Lung (tissue), 11 donors: ENCODE measurements at regions not wholly inside any gene's neighbourhood (a gene's known extent, or its start where the extent isn't known, plus 50 kb on each side); places are given as distances from the start of the nearest gene placed in this dataset.

Experiments
- ATAC-seq: fragments of 200-7000 bp; cut with Tn5 transposase; one replicate; pipeline ENCODE4 v1.9.1; 2020; ENCODE audit warnings: moderate number of reproducible peaks; ENCODE audit not compliant: insufficient read depth, low FRiP score
- DNase-seq, 3 donors: peaks; one replicate each; pipeline ENCODE4 v3.0.0-alpha.2; 2013 to 2017
- H3K27ac ChIP-seq, 2 donors: one replicate each; pipeline ENCODE4 v1.5.1; 2013; ENCODE audit warnings: mild to moderate bottlenecking in 2 of 2, moderate library complexity in 2 of 2, control low read depth in 1 of 2, inconsistent platforms in 1 of 2, low read depth in 1 of 2, low read length in 1 of 2
- H3K27me3 ChIP-seq, 3 donors: one replicate each; pipeline ENCODE4 v1.5.1; 2013; ENCODE audit warnings: low read length in 2 of 3; ENCODE audit not compliant: control insufficient read depth in 3 of 3, insufficient read depth in 3 of 3
- H3K36me3 ChIP-seq, 4 donors: one replicate each; pipeline ENCODE4 v1.5.1; 2013; ENCODE audit warnings: low read length in 4 of 4, mild to moderate bottlenecking in 1 of 4, moderate library complexity in 1 of 4; ENCODE audit not compliant: control insufficient read depth in 4 of 4, insufficient read depth in 4 of 4
- H3K4me1 ChIP-seq, 5 donors: one replicate each; pipeline ENCODE4 v1.5.1; 2013; ENCODE audit warnings: low read length in 5 of 5, mild to moderate bottlenecking in 2 of 5, moderate library complexity in 1 of 5; ENCODE audit not compliant: control insufficient read depth in 5 of 5, insufficient read depth in 5 of 5
- H3K4me3 ChIP-seq: one replicate; pipeline ENCODE4 v1.5.1; 2013; ENCODE audit warnings: mild to moderate bottlenecking, control low read depth, moderate library complexity
- H3K9ac ChIP-seq, 2 donors: one replicate each; pipeline ENCODE4 v1.5.1; 2013; ENCODE audit warnings: low read length in 2 of 2, control low read depth in 1 of 2; ENCODE audit not compliant: insufficient read depth in 1 of 2
- H3K9me3 ChIP-seq, 4 donors: one replicate each; pipeline ENCODE4 v1.5.1; 2013; ENCODE audit warnings: low read length in 3 of 4, mild to moderate bottlenecking in 1 of 4, moderate library complexity in 1 of 4; ENCODE audit not compliant: control insufficient read depth in 4 of 4, insufficient read depth in 3 of 4
- CTCF ChIP-seq: IDR thresholded peaks from 2 replicates; pipeline ENCODE4 v1.5.1; 2012; ENCODE audit warnings: mild to moderate bottlenecking; ENCODE audit errors: control extremely low read depth, extremely low read depth
- WGBS, 2 donors: extraction: QIAGEN DNeasy Blood & Tissue Kit; methylation state at CpG; one replicate each; pipeline ENCODE4 v1.1.7; 2013; 5-methylcytosine and 5-hydroxymethylcytosine counted together
- donor health status: control.
- donor health status: control.
- donor health status: Bipolar disorder and iron deficiency.
- donor health status: healthy.
- donor health status: DM: yes; HTN: yes; CAD: no.

DNA sequence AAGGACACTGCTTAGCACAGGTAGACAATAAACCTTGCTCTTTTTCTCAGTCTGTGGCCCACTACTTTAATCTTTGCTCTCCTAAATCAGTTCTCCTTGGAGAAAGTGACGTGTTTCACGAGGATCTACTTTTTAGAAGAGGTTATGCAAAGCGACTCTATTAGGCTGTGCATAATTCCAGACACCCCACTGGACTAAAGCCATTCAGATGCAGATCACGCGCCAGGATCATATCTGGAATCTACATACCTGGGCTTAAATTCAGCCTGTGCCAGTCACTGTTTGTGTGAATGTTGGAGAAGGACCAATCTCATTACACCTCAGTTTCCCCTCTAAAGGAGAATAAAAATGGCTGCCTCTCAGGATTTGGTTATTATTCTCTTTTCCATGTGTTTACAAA, 413.0 kb upstream of the MYT1L start:
- no peak overlapping the region for H3K4me3 ChIP-seq
- TF ChIP-seq CTCF, result no peak
- H3K27me3 ChIP-seq, result no peaks in the 10 kb centered on the region
- H3K27ac ChIP-seq, result no peak overlapping the region
- no peak overlapping the region for H3K9ac ChIP-seq
- no peak for ATAC-seq
- WGBS, 2 donors, result 73 to 74% methylated on average over 5 of the region's 5 CpGs
- peaks cover 0 to 3% (median 0%) of the 10 kb centered on the region in 4 donors for H3K9me3 ChIP-seq
- H3K4me1 ChIP-seq, result no peaks in the 10 kb centered on the region
- DNase-seq, result no peak
- H3K36me3 ChIP-seq, result no peaks in the 10 kb centered on the region

DNA sequence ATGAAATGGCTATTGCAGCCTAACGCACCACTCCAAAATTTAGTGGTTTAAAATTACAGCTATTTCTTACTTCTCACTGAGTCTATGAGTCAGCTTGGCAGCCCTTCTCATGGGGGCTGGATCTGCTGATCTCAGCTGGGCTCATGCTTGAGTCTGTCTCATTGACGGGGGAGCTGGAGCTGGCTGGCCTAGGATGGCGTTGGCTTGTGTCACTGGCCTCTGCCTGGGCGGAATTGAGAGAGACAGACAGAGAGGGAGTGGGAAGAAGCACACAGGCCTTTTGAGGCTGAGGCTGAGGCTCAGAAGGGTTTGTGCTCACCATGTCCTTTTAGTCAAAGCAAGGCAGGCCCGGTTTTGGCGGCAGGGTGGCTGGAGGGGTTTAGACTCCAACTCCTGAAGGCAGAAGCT, 412.1 kb upstream of the MYT1L start:
- Histone ChIP-seq H3K27ac (no peak overlapping the region), H3K9me3 (peaks cover 0 to 3% (median 0%) of the 10 kb centered on the region in 4 donors), H3K36me3 (no peaks in the 10 kb centered on the region), H3K4me3 (no peak overlapping the region), H3K4me1 (no peaks in the 10 kb centered on the region), H3K9ac (no peak overlapping the region), H3K27me3 (no peaks in the 10 kb centered on the region)
- DNase-seq (peak; percentile 39 to 75 (median 56)), ATAC-seq (peak; percentile 81)
- TF ChIP-seq CTCF, result no peak
- WGBS, 2 donors, result 69 to 83% methylated on average over 6 of the region's 6 CpGs

DNA sequence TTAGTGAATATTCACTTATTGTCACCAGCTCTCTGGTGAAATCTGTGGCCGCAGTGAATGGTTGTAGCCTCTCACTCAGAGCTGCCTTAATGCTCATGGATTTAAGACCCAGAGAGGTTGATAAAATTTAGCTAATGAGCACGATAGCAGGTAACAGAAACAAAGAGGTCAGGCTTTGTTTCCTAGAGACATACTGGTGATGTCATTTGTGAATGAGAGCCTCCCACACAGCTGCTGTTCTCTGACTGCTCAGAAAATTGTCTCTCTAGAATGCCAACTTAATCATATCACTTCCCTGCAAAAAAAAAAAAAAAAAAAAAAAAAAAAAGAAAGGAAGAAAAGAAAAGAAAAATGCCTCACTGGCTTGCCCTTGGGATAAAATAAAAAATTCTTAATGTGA, 411.7 kb upstream of the MYT1L start:
- 75 to 92% methylated on average over 2 of the region's 2 CpGs for WGBS, 2 donors

More for the DNA sequence above, 411.7 kb upstream of the MYT1L start:
- DNase-seq (no peak), ATAC-seq (no peak)
- Histone ChIP-seq H3K27me3 (no peaks in the 10 kb centered on the region), H3K4me3 (no peak overlapping the region), H3K36me3 (no peaks in the 10 kb centered on the region), H3K9ac (no peak overlapping the region), H3K27ac (no peak overlapping the region), H3K4me1 (no peaks in the 10 kb centered on the region), H3K9me3 (peaks cover 0 to 3% (median 0%) of the 10 kb centered on the region in 4 donors)
- TF ChIP-seq CTCF, result no peak
